NCI-H526 treated with DMSO at 0.1 percent for 48 hours (cell line): ENCODE measurements at regions not wholly inside any gene's neighbourhood (a gene's known extent, or its start where the extent isn't known, plus 50 kb on each side); places are given as distances from the start of the nearest gene placed in this dataset.

ENCODE experiments used
- DNase-seq: peaks from one replicate; lab custom pipeline; 2025; lab: John Stamatoyannopoulos, UW

GRCh38 chr5:36355516-36355915 is 53.8 kb upstream of the RANBP3L start:
- no peak for DNase-seq

DNA sequence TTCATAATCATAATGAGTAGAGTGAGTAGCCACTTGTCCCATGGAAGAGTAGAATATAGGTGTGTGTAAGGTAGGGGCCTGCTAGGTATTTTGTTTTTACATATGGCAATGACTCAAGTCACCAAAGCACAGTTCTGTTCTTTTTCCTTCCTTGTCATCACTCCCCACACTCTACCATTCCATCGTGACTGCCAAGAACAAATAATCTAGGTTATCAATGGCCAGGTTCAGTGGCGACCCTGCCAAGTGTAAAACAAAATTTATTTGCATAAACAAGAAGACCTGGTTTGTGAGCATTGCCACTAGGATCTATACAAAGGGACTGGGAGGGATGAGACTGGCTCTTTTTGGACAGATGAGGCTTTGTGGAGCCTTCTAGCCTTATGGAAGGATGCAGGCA is 55.2 kb upstream of the RANBP3L start:
- DNase-seq = no peak

GRCh38 chr5:36357391-36357975 is 55.8 kb upstream of the RANBP3L start:
- DNase-seq = no peak

- no peak for DNase-seq
These were observed 57.6 kb upstream of the RANBP3L start for GRCh38 chr5:36359267-36359666.

DNA sequence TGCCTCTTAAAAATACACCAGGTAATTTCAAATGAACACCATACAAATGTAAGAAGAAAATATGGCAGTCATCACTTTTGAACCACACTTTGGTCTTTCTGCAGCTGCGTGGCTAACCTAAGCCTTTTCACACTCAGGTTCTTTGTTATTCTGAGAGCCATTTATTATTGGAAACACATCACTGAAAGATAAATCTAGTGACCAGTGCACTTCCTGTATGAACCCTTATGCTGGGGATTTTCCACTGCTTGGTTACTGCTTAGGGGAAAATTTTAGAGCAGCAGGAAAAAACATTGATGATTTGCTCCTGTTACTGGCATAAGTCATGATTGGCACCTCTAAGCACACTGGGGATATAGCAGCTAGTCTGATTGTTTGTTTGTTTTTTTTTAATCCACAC is 58.6 kb upstream of the RANBP3L start:
- no peak for DNase-seq

GRCh38 chr5:36363101-36363500 is 61.4 kb upstream of the RANBP3L start:
- no peak for DNase-seq

DNA sequence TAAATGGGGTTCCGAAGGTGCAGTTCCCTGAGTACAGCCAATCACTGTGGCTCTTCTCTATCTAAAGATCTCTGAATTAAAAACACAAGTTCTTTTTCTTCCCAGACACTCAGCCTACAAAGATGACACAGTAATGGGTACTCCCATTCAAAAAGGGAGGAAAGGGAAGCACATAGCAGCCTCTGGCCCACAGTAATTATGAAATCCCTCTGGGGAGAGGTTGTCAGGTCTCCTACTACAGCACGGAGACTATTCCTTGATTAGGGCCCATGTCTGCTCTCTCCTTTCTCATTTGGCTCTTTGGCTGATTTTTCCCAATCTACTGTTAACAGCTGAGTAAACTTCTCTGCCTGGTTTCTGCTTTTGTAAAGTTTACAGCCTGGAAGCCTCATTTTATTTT is 62.0 kb upstream of the RANBP3L start:
- DNase-seq = no peak

DNA sequence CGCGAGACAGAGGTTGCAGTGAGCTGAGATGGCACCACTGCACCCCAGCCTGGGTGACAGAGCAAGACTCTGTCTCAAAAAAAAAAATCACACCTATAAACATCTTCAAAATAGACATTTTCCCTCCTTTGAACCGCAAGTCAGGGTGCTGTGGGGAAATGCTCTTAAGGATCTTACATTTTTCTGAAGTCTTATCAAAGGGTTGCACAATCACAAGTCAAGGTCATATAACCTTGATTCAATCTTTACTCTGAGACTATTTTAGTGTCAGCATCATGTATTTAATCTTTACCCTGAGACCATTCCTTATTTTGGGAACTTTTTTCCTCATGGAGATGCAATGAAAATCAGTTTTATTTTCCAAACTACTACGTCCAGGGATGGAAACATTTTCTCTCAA is 62.8 kb upstream of the RANBP3L start:
- no peak for DNase-seq

DNA sequence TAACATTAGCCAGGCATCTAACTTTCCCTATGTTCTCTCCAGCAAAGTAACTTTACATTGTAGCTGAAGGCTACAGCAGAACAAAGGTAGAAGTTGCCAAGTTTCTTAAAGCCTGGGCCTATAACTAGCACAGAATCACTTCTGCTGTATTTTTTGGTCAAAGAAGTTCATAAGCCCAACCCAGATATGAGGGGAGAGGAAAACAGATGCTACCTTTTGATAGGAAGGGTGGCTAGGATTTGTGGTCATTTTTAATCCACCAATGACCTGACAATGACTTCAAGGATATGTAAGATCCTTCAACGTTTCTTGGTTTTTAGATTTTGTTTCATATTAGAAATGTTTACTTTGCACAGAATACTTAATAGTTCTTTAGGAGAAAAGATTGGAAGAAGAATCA is 64.2 kb upstream of the RANBP3L start:
- no peak for DNase-seq

- no peak for DNase-seq
These were observed 65.2 kb upstream of the RANBP3L start for GRCh38 chr5:36366883-36367282.

- DNase-seq = no peak
These were observed 65.8 kb upstream of the RANBP3L start for GRCh38 chr5:36367524-36367923.

- no peak for DNase-seq
These were observed 67.6 kb upstream of the RANBP3L start for GRCh38 chr5:36369219-36369690.

DNA sequence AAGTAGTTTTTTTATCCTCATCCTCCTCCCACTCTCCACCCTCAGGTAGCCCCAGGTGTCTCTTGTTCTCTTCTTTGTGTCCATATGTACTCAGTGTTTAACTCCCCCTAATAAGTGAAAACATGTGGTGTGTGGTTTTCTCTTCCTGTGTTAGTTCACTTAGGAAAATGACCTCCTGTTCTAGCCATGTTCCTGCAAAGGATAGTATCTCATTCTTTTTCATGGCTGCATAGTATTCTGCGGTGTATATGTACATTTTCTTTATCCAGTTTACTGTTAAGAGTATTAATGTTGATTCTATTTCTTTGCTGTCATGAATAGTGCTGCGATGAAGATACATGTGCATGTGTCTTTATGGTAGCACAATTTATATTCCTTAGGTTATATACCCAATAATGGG is 68.4 kb upstream of the RANBP3L start:
- DNase-seq = no peak

- no peak for DNase-seq
These were observed 69.7 kb upstream of the RANBP3L start for GRCh38 chr5:36371366-36371765.

- no peak for DNase-seq
These were observed 71.9 kb upstream of the RANBP3L start for GRCh38 chr5:36373527-36374086.

- DNase-seq = no peak
These were observed 72.7 kb upstream of the RANBP3L start for GRCh38 chr5:36374266-36374862.

GRCh38 chr5:36377192-36377591 is 75.5 kb upstream of the RANBP3L start:
- no peak for DNase-seq

- DNase-seq = no peak
These were observed 76.8 kb upstream of the RANBP3L start for GRCh38 chr5:36378551-36378950.

DNA sequence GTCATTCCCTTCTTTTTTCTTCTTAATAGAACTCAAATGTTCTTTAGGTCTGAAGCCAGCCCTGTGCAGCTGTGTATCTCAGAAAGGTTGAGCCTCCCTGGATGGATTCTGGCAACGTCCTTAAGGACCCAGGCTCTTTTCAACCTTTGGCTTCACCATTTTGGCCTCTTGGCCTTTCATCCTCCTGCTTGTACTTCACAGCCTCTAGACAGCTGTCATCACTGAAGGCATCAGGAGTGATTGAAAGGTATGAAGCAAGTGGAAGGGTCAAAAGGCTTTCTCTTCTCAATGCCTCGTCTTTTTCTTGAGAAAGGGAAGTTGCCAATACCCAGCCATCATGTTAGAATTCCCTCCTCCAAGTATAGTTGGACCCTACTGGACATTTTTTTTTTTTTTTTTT is 81.2 kb upstream of the RANBP3L start:
- DNase-seq = no peak

GRCh38 chr5:36383942-36384341 is 82.2 kb upstream of the RANBP3L start:
- DNase-seq = no peak

- no peak for DNase-seq
These were observed 83.1 kb upstream of the RANBP3L start for GRCh38 chr5:36384845-36385244.

DNA sequence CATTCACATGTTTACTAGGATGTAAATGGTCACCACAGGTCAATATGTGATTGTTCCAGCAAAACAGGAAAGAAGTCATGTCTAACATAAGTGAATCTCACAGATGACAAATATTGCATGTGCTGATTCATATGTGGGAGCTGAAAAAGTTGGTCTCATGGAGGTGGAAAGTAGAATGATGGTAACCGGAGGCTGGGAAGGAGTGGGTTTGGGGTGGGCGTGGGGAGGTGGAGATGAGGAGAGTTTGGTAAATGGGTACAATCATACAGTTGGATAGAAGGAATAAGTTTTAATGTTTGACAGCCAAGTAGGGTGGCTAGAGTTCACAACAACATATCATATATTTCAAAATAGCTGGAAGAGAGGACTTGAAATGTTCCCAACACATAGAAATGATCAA is 83.8 kb upstream of the RANBP3L start:
- no peak for DNase-seq

- DNase-seq = no peak
These were observed 86.6 kb upstream of the RANBP3L start for GRCh38 chr5:36388288-36388687.

GRCh38 chr5:36389245-36389644 is 87.5 kb upstream of the RANBP3L start:
- DNase-seq = no peak
